Neural progenitor cell (in vitro differentiated cells): ENCODE measurements at regions not wholly inside any gene's neighbourhood (a gene's known extent, or its start where the extent isn't known, plus 50 kb on each side); places are given as distances from the start of the nearest gene placed in this dataset.
A peak's percentile ranks its signal among the peaks of the same experiment; 100 is the strongest.

Experiments
- DNase-seq: peaks from one replicate; pipeline ENCODE4 v3.0.0-alpha.2; 2016; ENCODE audit warnings: low spot score
- H2AFZ ChIP-seq: fragments of 200-600 bp; sonication (generic); replicated peaks from 2 replicates; pipeline ENCODE4 v1.6.1; 2016; ENCODE audit warnings: antibody characterized with exemption
- H3F3A ChIP-seq: fragments of 200-600 bp; sonication (generic); 2 replicates; pipeline ENCODE4 v1.6.1; 2016; ENCODE audit warnings: antibody characterized with exemption, low read depth
- H3K27ac ChIP-seq: fragments of 200-600 bp; sonication (generic); 2 replicates; pipeline ENCODE4 v1.5.1; 2016; ENCODE audit warnings: mild to moderate bottlenecking
- H3K27me3 ChIP-seq: fragments of 200-600 bp; sonication (generic); 2 replicates; pipeline ENCODE4 v1.6.1; 2016; ENCODE audit warnings: mild to moderate bottlenecking, moderate library complexity
- H3K36me3 ChIP-seq: fragments of 200-600 bp; sonication (generic); 2 replicates; pipeline ENCODE4 v1.5.1; 2016
- H3K4me1 ChIP-seq: fragments of 200-600 bp; sonication (generic); 2 replicates; pipeline ENCODE4 v1.6.1; 2016; ENCODE audit warnings: mixed run types
- H3K4me2 ChIP-seq: fragments of 200-600 bp; sonication (generic); 2 replicates; pipeline ENCODE4 v1.6.1; 2016
- H3K4me3 ChIP-seq: fragments of 200-600 bp; sonication (generic); 2 replicates; pipeline ENCODE4 v1.5.1; 2016
- H3K79me2 ChIP-seq: fragments of 200-600 bp; sonication (generic); 2 replicates; pipeline ENCODE4 v1.6.1; 2016; ENCODE audit warnings: low read depth
- H3K9ac ChIP-seq: fragments of 200-600 bp; sonication (generic); 2 replicates; pipeline ENCODE4 v1.6.1; 2016
- H3K9me3 ChIP-seq: fragments of 200-600 bp; sonication (generic); 2 replicates; pipeline ENCODE4 v1.5.1; 2016; ENCODE audit warnings: low read depth
- H4K20me1 ChIP-seq: fragments of 200-600 bp; sonication (generic); 2 replicates; pipeline ENCODE4 v1.6.1; 2016; ENCODE audit warnings: low read depth
- H3K27ac Mint-ChIP-seq: 3 replicates; pipeline ENCODE4 v1.8.0; 2021; ENCODE audit warnings: mixed read lengths
- H3K27me3 Mint-ChIP-seq: 2 replicates; pipeline ENCODE4 v1.8.0; 2022; ENCODE audit warnings: low read depth, mild to moderate bottlenecking, inconsistent platforms, moderate library complexity, mixed read lengths; ENCODE audit not compliant: insufficient read depth
- H3K36me3 Mint-ChIP-seq: 3 replicates; pipeline ENCODE4 v1.8.0; 2021; ENCODE audit warnings: mixed read lengths
- H3K4me1 Mint-ChIP-seq: 3 replicates; pipeline ENCODE4 v1.8.0; 2021; ENCODE audit warnings: mixed read lengths
- H3K4me3 Mint-ChIP-seq: 3 replicates; pipeline ENCODE4 v1.8.0; 2021; ENCODE audit warnings: mild to moderate bottlenecking, moderate library complexity, mixed read lengths
- H3K9me3 Mint-ChIP-seq: 3 replicates; pipeline ENCODE4 v1.8.0; 2020; ENCODE audit warnings: mixed read lengths
- CTCF ChIP-seq: fragments of 200-600 bp; sonication (generic); IDR thresholded peaks from 2 replicates; pipeline ENCODE4 v1.5.1; 2017; ENCODE audit warnings: antibody characterized with exemption, mild to moderate bottlenecking
- EZH2 ChIP-seq: fragments of 200-600 bp; sonication (generic); IDR thresholded peaks from 2 replicates; pipeline ENCODE4 v1.6.1; 2017; ENCODE audit warnings: antibody characterized with exemption, mild to moderate bottlenecking, moderate library complexity
- EZH2phosphoT487 ChIP-seq: fragments of 200-600 bp; sonication (generic); IDR thresholded peaks from 2 replicates; pipeline ENCODE4 v1.6.1; 2017; ENCODE audit warnings: antibody characterized with exemption

- peaks cover 31% of the 10 kb centered on the region for H3K4me1 ChIP-seq
- Mint-ChIP-seq H3K27ac (no peak overlapping the region), H3K9me3 (no peaks in the 10 kb centered on the region), H3K4me1 (peaks cover 29% of the 10 kb centered on the region), H3K4me3 (no peak overlapping the region), H3K36me3 (no peaks in the 10 kb centered on the region), H3K27me3 (peaks cover 29% of the 10 kb centered on the region)
- peaks cover 7% of the 10 kb centered on the region for H4K20me1 ChIP-seq
- no peaks in the 10 kb centered on the region for H3K79me2 ChIP-seq
- no peaks in the 10 kb centered on the region for H3K9me3 ChIP-seq
- H3K27me3 ChIP-seq = peaks cover 96% of the 10 kb centered on the region
- DNase-seq = no peak
- no peak overlapping the region for H3K4me2 ChIP-seq
- no peak overlapping the region for H2AFZ ChIP-seq
- no peak overlapping the region for H3K27ac ChIP-seq
- H3K36me3 ChIP-seq = no peaks in the 10 kb centered on the region
- H3K4me3 ChIP-seq = no peak overlapping the region
- no peak overlapping the region for H3K9ac ChIP-seq
- TF ChIP-seq EZH2 (no peak), CTCF (no peak), EZH2phosphoT487 (no peak)
- H3F3A ChIP-seq = peaks cover 6% of the 10 kb centered on the region
Observed at GRCh38 chr11:16615480-16615879, 123.0 kb upstream of the C11orf58 start.

DNA sequence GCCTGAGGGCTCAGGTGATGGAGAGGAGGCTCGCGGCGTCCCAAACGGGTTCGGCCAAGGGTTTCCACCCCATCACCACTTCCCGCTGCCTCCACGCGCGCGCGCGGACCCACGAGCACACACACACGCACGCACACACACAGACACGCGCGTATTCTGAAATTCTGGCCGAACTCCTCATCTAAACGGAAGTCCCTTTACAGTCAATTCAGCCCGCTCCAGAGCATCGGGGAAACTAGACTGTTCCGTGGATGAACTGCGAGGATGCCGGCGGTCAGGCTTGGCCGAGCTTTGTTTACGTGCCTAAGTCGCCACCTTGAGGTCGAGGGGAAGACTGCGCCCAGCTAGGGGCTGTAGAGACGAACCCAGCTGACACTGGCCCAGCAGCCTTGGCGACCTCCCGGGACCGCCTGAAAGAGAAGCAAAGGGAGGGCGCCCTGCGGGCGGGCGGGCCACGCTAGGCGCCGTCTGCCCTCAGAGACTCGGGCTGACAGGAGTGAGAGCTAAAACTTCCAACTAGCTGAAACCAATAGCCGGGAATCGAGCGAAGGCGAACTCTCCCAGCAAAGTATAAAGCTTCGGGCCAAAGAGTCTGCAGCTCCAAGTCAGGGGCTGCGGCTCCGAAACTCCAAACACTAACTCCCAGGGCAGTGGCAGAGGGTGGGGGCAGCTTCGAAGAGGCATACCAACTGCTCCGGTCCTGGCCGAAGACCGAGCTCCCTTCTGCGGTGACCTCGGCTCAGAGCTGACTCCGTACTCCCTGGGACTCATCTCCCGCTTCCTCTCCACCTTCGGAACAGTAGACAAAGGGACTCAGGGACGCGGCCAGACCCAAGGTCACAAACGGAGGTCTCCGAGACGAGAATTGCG, 124.7 kb upstream of the C11orf58 start:
- Histone ChIP-seq H3F3A (peaks cover 6% of the 10 kb centered on the region), H3K4me2 (peak overlapping the region; percentile 96), H3K79me2 (no peaks in the 10 kb centered on the region), H3K36me3 (no peaks in the 10 kb centered on the region), H4K20me1 (peaks cover 7% of the 10 kb centered on the region), H2AFZ (peak overlapping the region; percentile 96), H3K9ac (no peak overlapping the region), H3K4me3 (peak overlapping the region; percentile 57), H3K9me3 (no peaks in the 10 kb centered on the region), H3K27me3 (peaks cover 100% of the 10 kb centered on the region), H3K4me1 (peaks cover 31% of the 10 kb centered on the region), H3K27ac (no peak overlapping the region)
- peak overlapping the region; percentile 93 for H3K27ac Mint-ChIP-seq
- H3K36me3 Mint-ChIP-seq = no peaks in the 10 kb centered on the region
- peak; percentile 96 for DNase-seq
- peaks cover 36% of the 10 kb centered on the region for H3K27me3 Mint-ChIP-seq
- H3K9me3 Mint-ChIP-seq = no peaks in the 10 kb centered on the region
- peak; percentile 66 for TF ChIP-seq EZH2phosphoT487
- TF ChIP-seq EZH2 = peak; percentile 75
- peak; percentile 88 for TF ChIP-seq CTCF
- H3K4me3 Mint-ChIP-seq = peak overlapping the region; percentile 94
- H3K4me1 Mint-ChIP-seq = peaks cover 34% of the 10 kb centered on the region

DNA sequence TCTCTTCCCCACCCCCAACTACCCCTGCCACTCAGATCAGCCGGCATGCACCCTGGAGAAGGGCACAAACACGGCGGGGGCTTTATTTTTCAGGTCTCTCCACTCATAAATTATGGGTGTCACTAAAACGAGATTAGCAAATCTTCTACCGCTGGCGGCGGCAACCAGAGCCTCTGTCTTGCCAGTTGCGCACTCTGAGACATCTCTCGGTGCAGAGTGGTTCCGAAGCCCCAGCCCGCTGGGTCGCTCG, 125.3 kb upstream of the C11orf58 start:
- H2AFZ ChIP-seq = no peak overlapping the region
- H3K27me3 ChIP-seq = peaks cover 100% of the 10 kb centered on the region
- DNase-seq = peak; percentile 26
- H3K4me2 ChIP-seq = peak overlapping the region; percentile 96
- no peak for TF ChIP-seq EZH2phosphoT487
- TF ChIP-seq EZH2 = peak; percentile 61
- Mint-ChIP-seq H3K4me1 (peaks cover 34% of the 10 kb centered on the region), H3K9me3 (no peaks in the 10 kb centered on the region), H3K27me3 (peaks cover 36% of the 10 kb centered on the region), H3K4me3 (peak overlapping the region; percentile 94), H3K27ac (no peak overlapping the region), H3K36me3 (no peaks in the 10 kb centered on the region)
- H3K4me1 ChIP-seq = peaks cover 36% of the 10 kb centered on the region
- no peak overlapping the region for H3K9ac ChIP-seq
- peaks cover 10% of the 10 kb centered on the region for H3F3A ChIP-seq
- peak overlapping the region; percentile 57 for H3K4me3 ChIP-seq
- no peak overlapping the region for H3K27ac ChIP-seq
- no peaks in the 10 kb centered on the region for H3K9me3 ChIP-seq
- peaks cover 7% of the 10 kb centered on the region for H4K20me1 ChIP-seq
- no peaks in the 10 kb centered on the region for H3K79me2 ChIP-seq
- no peaks in the 10 kb centered on the region for H3K36me3 ChIP-seq
